ENCODE measurements at regions not wholly inside any gene's neighbourhood (a gene's known extent, or its start where the extent isn't known, plus 50 kb on each side); places are given as distances from the start of the nearest gene placed in this dataset.

GRCh38 chr3:118354556-118354955 lies 680.1 kb downstream of the IGSF11 start:
- no TSS peak for BruUV-seq (replicated peaks)
- TF ChIP-seq EZH2phosphoT487 (IDR thresholded peaks at IDR 0.05; ENCODE audit: borderline replicate concordance, low read length) (no peak), CTCF (conservative IDR thresholded peaks at IDR 0.05; ENCODE audit: low read depth, low read length) (no peak), EZH2 (IDR thresholded peaks at IDR 0.05; ENCODE audit: low read length, unreplicated experiment) (no peak)
- Histone ChIP-seq H3K9me2 (replicated peaks; ENCODE audit: low read length) (no peaks in the 10 kb centered on the region), H3K4me1 (ENCODE audit: insufficient read depth, low read length) (no peaks in the 10 kb centered on the region), H3K4me2 (ENCODE audit: low read length) (no peak overlapping the region), H2AFZ (ENCODE audit: low read length) (no peak overlapping the region), H4K20me1 (ENCODE audit: low read length) (no peaks in the 10 kb centered on the region), H3K4me3 (ENCODE audit: low read length) (no peak overlapping the region), H3K79me2 (ENCODE audit: low read length) (no peaks in the 10 kb centered on the region), H3K9me3 (ENCODE audit: low read length) (peaks cover 30% of the 10 kb centered on the region), H3K27ac (ENCODE audit: low read length) (no peak overlapping the region), H3K27me3 (ENCODE audit: low read length) (no peaks in the 10 kb centered on the region), H3F3A (ENCODE audit: low read length, unreplicated experiment) (no peaks in the 10 kb centered on the region), H3K36me3 (ENCODE audit: low read depth, low read length) (no peaks in the 10 kb centered on the region), H3K9ac (ENCODE audit: low read length) (no peak overlapping the region)
- CTCF ChIA-PET: no interaction called here
- DNase-seq (no peak), ATAC-seq (no peak)
- intact Hi-C loops (cut with micrococcal nuclease): no loop called here
- POLR2A ChIA-PET (ENCODE audit: unreplicated experiment): no interaction called here

DNA sequence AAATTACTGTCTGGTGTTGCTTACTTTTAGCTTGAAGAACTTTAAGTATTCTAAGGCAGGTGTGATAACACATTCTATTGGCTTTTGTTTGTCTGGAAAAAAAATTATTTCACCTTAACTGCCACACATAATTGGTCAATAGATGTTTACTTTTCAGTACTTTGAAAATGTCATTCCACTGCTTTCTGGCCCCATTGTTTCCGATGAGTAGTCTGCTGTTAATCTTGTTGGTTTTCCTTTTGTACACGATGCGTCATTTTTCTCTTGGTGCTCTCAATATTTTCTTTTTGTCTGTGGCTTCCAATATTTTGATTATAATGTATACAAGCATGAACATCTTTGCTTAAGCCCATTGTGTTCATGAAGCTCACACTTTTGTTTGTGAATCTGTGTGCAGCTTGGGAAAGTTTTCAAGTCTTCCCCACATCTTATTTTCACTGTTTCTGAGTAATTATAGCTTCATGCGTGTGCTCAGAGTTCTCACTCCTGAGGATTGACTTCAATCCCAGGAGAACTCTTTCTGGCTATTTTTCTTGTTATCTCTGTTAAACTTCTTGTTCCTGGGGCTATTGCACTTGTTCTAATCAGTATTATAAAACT lies 664.7 kb downstream of the IGSF11 start:
- Histone ChIP-seq H2AFZ (ENCODE audit: low read length) (no peak overlapping the region), H3K4me1 (ENCODE audit: insufficient read depth, low read length) (no peaks in the 10 kb centered on the region), H4K20me1 (ENCODE audit: low read length) (no peaks in the 10 kb centered on the region), H3K79me2 (ENCODE audit: low read length) (no peaks in the 10 kb centered on the region), H3K9me3 (ENCODE audit: low read length) (peaks cover 35% of the 10 kb centered on the region), H3K4me3 (ENCODE audit: low read length) (no peak overlapping the region), H3K9ac (ENCODE audit: low read length) (no peak overlapping the region), H3K36me3 (ENCODE audit: low read depth, low read length) (no peaks in the 10 kb centered on the region), H3K4me2 (ENCODE audit: low read length) (no peak overlapping the region), H3K9me2 (replicated peaks; ENCODE audit: low read length) (no peaks in the 10 kb centered on the region), H3F3A (ENCODE audit: low read length, unreplicated experiment) (no peaks in the 10 kb centered on the region), H3K27me3 (ENCODE audit: low read length) (no peaks in the 10 kb centered on the region), H3K27ac (ENCODE audit: low read length) (no peak overlapping the region)
- intact Hi-C loops (cut with micrococcal nuclease): no loop called here
- ChIA-PET CTCF (no interaction called here), POLR2A (ENCODE audit: unreplicated experiment) (no interaction called here)
- BruUV-seq (replicated peaks): no TSS peak
- no peak for DNase-seq
- no peak for TF ChIP-seq EZH2 (IDR thresholded peaks at IDR 0.05; ENCODE audit: low read length, unreplicated experiment)
- TF ChIP-seq EZH2phosphoT487 (IDR thresholded peaks at IDR 0.05; ENCODE audit: borderline replicate concordance, low read length): no peak
- no peak for TF ChIP-seq CTCF (conservative IDR thresholded peaks at IDR 0.05; ENCODE audit: low read depth, low read length)
- no peak for ATAC-seq

GRCh38 chr3:118380576-118380975 lies 654.1 kb downstream of the IGSF11 start:
- no peak overlapping the region for H3K4me3 ChIP-seq (ENCODE audit: low read length)
- intact Hi-C loops (cut with micrococcal nuclease): no loop called here
- ATAC-seq (no peak), DNase-seq (no peak)
- no peaks in the 10 kb centered on the region for H3F3A ChIP-seq (ENCODE audit: low read length, unreplicated experiment)
- H2AFZ ChIP-seq (ENCODE audit: low read length): no peak overlapping the region
- no peaks in the 10 kb centered on the region for H4K20me1 ChIP-seq (ENCODE audit: low read length)
- H3K36me3 ChIP-seq (ENCODE audit: low read depth, low read length): no peaks in the 10 kb centered on the region
- H3K9ac ChIP-seq (ENCODE audit: low read length): no peak overlapping the region
- ChIA-PET POLR2A (ENCODE audit: unreplicated experiment) (no interaction called here), CTCF (no interaction called here)
- no peaks in the 10 kb centered on the region for H3K27me3 ChIP-seq (ENCODE audit: low read length)
- no peak overlapping the region for H3K4me2 ChIP-seq (ENCODE audit: low read length)
- no peaks in the 10 kb centered on the region for H3K9me2 ChIP-seq (replicated peaks; ENCODE audit: low read length)
- H3K27ac ChIP-seq (ENCODE audit: low read length): no peak overlapping the region
- H3K4me1 ChIP-seq (ENCODE audit: insufficient read depth, low read length): no peaks in the 10 kb centered on the region
- H3K79me2 ChIP-seq (ENCODE audit: low read length): no peaks in the 10 kb centered on the region
- H3K9me3 ChIP-seq (ENCODE audit: low read length): peaks cover 7% of the 10 kb centered on the region
- TF ChIP-seq CTCF (conservative IDR thresholded peaks at IDR 0.05; ENCODE audit: low read depth, low read length) (no peak), EZH2phosphoT487 (IDR thresholded peaks at IDR 0.05; ENCODE audit: borderline replicate concordance, low read length) (no peak), EZH2 (IDR thresholded peaks at IDR 0.05; ENCODE audit: low read length, unreplicated experiment) (no peak)
- no TSS peak for BruUV-seq (replicated peaks)

Data from PC-3 (cell line).